HCT116 (cell line): ENCODE measurements at regions not wholly inside any gene's neighbourhood (a gene's known extent, or its start where the extent isn't known, plus 50 kb on each side); places are given as distances from the start of the nearest gene placed in this dataset.

Experiments used
- ATAC-seq: fragments of 200-7000 bp; cut with Tn5 transposase; 2 replicates; pipeline ENCODE4 v1.9.1; 2020; ENCODE audit warnings: mild to moderate bottlenecking, moderate library complexity
- BruUV-seq: library from RNA; stranded (reverse); fragments of 400-500 nt; replicated peaks from 2 replicates; lab custom pipeline; 2021; lab: Mats Ljungman, UMichigan
- CTCF ChIA-PET: fragments of 300-600 bp; sonication (Branson Sonifier 250); formaldehyde crosslinking; loops from one replicate; lab custom pipeline; 2021; ENCODE audit warnings: antibody characterized with exemption; lab: Charles Lee
- POLR2A ChIA-PET: fragments of 300-600, 350-600 bp; sonication (Branson Sonifier 250); formaldehyde crosslinking; loops from one replicate; lab custom pipeline; 2021; ENCODE audit warnings: antibody characterized with exemption; lab: Charles Lee
- RAD21 ChIA-PET, 2 experiments: fragments of 300-600 bp; sonication (Branson Sonifier 250); formaldehyde crosslinking; loops; one replicate each; lab custom pipeline; 2023; ENCODE audit warnings: low total read pairs in 2 of 2; ENCODE audit not compliant: uncharacterized antibody in 2 of 2, unreplicated experiment in 2 of 2, low non-redundant PET in 1 of 2; lab: Charles Lee
- DNase-seq: peaks from one replicate; pipeline ENCODE4 v3.0.0-alpha.2; 2010; ENCODE audit warnings: low read depth, low spot score
- H2AFZ ChIP-seq: fragments of 200-600 bp; shearing (Covaris generic), sonication (generic); 2 replicates; pipeline ENCODE4 v1.6.1; 2017; ENCODE audit warnings: low read depth, mixed run types, mixed read lengths, antibody characterized with exemption, low read length; ENCODE audit not compliant: poor library complexity, severe bottlenecking
- H3K27ac ChIP-seq: 2 replicates; pipeline ENCODE4 v1.5.1; 2012; ENCODE audit warnings: low read depth, low read length
- H3K27me3 ChIP-seq: fragments of 200-600 bp; sonication (generic); 2 replicates; pipeline ENCODE4 v1.6.1; 2016; ENCODE audit warnings: mixed run types, low read length, mixed read lengths; ENCODE audit not compliant: insufficient read depth
- H3K36me3 ChIP-seq, 2 experiments: fragments of 200-500 bp in 1 of 2; fragments of 200-600 bp in 1 of 2; sonication (Bioruptor generic) in 1 of 2; sonication (generic) in 1 of 2; 2 replicates each; pipeline versions ENCODE4 v1.5.1 to v1.6.1; 2014 to 2016; ENCODE audit warnings: low read length in 2 of 2, inconsistent platforms in 1 of 2, mixed read lengths in 1 of 2, mixed run types in 1 of 2; ENCODE audit not compliant: insufficient read depth in 2 of 2, control insufficient read depth in 1 of 2
- H3K4me1 ChIP-seq, 2 experiments: fragments of 200-600 bp in 1 of 2; sonication (generic) in 1 of 2; 2 replicates each; pipeline versions ENCODE4 v1.5.1 to v1.6.1; 2012 to 2017; ENCODE audit warnings: low read length in 2 of 2, inconsistent platforms in 1 of 2, mild to moderate bottlenecking in 1 of 2, mixed read lengths in 1 of 2, mixed run types in 1 of 2, moderate library complexity in 1 of 2; ENCODE audit not compliant: insufficient read depth in 2 of 2, control insufficient read depth in 1 of 2
- H3K4me2 ChIP-seq: fragments of 200-600 bp; sonication (generic); 2 replicates; pipeline ENCODE4 v1.6.1; 2017; ENCODE audit warnings: mixed run types, low read length, mixed read lengths
- H3K4me3 ChIP-seq, 2 experiments: fragments of 200-600 bp in 1 of 2; sonication (generic) in 1 of 2; replicated peaks in 1 of 2; 2 replicates each; pipeline ENCODE4 v1.5.1; 2011 to 2016; ENCODE audit warnings: low read length in 2 of 2, control low read depth in 1 of 2, low read depth in 1 of 2, mild to moderate bottlenecking in 1 of 2, mixed read lengths in 1 of 2, mixed run types in 1 of 2
- H3K79me2 ChIP-seq: fragments of 200-600 bp; sonication (generic); 2 replicates; pipeline ENCODE4 v1.6.1; 2017; ENCODE audit warnings: mild to moderate bottlenecking, mixed run types, low read length, moderate library complexity, mixed read lengths; ENCODE audit not compliant: insufficient read depth
- H3K9ac ChIP-seq: fragments of 200-600 bp; sonication (generic); 2 replicates; pipeline ENCODE4 v1.6.1; 2016; ENCODE audit warnings: low read length, mixed read lengths
- H3K9me2 ChIP-seq: fragments of 200-600 bp; sonication (generic), shearing (Covaris generic); 2 replicates; pipeline ENCODE4 v1.6.1; 2017; ENCODE audit warnings: mixed run types, mild to moderate bottlenecking, moderate library complexity; ENCODE audit not compliant: insufficient read depth
- H3K9me3 ChIP-seq, 2 experiments: fragments of 200-500 bp in 1 of 2; fragments of 200-600 bp in 1 of 2; sonication (Bioruptor generic) in 1 of 2; sonication (generic) in 1 of 2; 2 replicates each; pipeline ENCODE4 v1.6.1; 2014 to 2017; ENCODE audit warnings: low read length in 2 of 2, mixed read lengths in 2 of 2, inconsistent platforms in 1 of 2, low read depth in 1 of 2, mild to moderate bottlenecking in 1 of 2, mixed run types in 1 of 2, moderate library complexity in 1 of 2; ENCODE audit not compliant: control insufficient read depth in 1 of 2, insufficient read depth in 1 of 2
- H4K20me1 ChIP-seq: fragments of 200-600 bp; sonication (generic), shearing (Covaris generic); 2 replicates; pipeline ENCODE4 v1.6.1; 2017; ENCODE audit warnings: mixed run types, mild to moderate bottlenecking, moderate library complexity; ENCODE audit not compliant: insufficient read depth
- CBX3 ChIP-seq: IDR thresholded peaks from 2 replicates; pipeline ENCODE4 v1.6.1; 2012; ENCODE audit warnings: low read depth
- CEBPB ChIP-seq: IDR thresholded peaks from 2 replicates; pipeline ENCODE4 v1.6.1; 2012; ENCODE audit warnings: low read depth
- CTCF ChIP-seq, 3 experiments: fragments of 200-600 bp in 1 of 3; sonication (generic) in 1 of 3; IDR thresholded peaks in 2 of 3; conservative IDR thresholded peaks in 1 of 3; 2 replicates each; pipeline ENCODE4 v1.5.1; 2012 to 2017; ENCODE audit warnings: low read depth in 2 of 3, low read length in 2 of 3, antibody characterized with exemption in 1 of 3, borderline replicate concordance in 1 of 3, control low read depth in 1 of 3, mild to moderate bottlenecking in 1 of 3, mixed read lengths in 1 of 3, mixed run types in 1 of 3, moderate library complexity in 1 of 3; ENCODE audit not compliant: insufficient read depth in 1 of 3
- ELF1 ChIP-seq: IDR thresholded peaks from 2 replicates; pipeline ENCODE4 v1.6.1; 2012; ENCODE audit warnings: low read depth, borderline replicate concordance
- EZH2phosphoT487 ChIP-seq: fragments of 200-600 bp; IDR thresholded peaks from 2 replicates; pipeline ENCODE4 v1.6.1; 2018; ENCODE audit warnings: antibody characterized with exemption, borderline replicate concordance
- FOSL1 ChIP-seq: IDR thresholded peaks from 2 replicates; pipeline ENCODE4 v1.6.1; 2012; ENCODE audit warnings: low read depth
- JUND ChIP-seq: IDR thresholded peaks from 2 replicates; pipeline ENCODE4 v1.6.1; 2012
- MAX ChIP-seq: IDR thresholded peaks from 2 replicates; pipeline ENCODE4 v1.6.1; 2012
- POLR2A ChIP-seq: IDR thresholded peaks from 2 replicates; pipeline ENCODE4 v1.7.0; 2011; ENCODE audit warnings: borderline replicate concordance; ENCODE audit not compliant: insufficient read depth, insufficient read length; ENCODE audit errors: extremely low read depth
- POLR2AphosphoS5 ChIP-seq: IDR thresholded peaks from 2 replicates; pipeline ENCODE4 v1.6.1; 2011; ENCODE audit warnings: mild to moderate bottlenecking, low read depth, low read length, moderate library complexity
- REST ChIP-seq: IDR thresholded peaks from 2 replicates; pipeline ENCODE4 v1.6.1; 2012; ENCODE audit warnings: low read depth
- SIN3A ChIP-seq: IDR thresholded peaks from 2 replicates; pipeline ENCODE4 v1.6.1; 2012; ENCODE audit warnings: low read depth
- SP1 ChIP-seq: IDR thresholded peaks from 2 replicates; pipeline ENCODE4 v1.6.1; 2012; ENCODE audit warnings: low read depth
- SRF ChIP-seq: IDR thresholded peaks from 2 replicates; pipeline ENCODE4 v1.6.1; 2012; ENCODE audit warnings: low read depth
- YY1 ChIP-seq: IDR thresholded peaks from 2 replicates; pipeline ENCODE4 v1.6.1; 2011; ENCODE audit warnings: low read length, low read depth, moderate library complexity, mild to moderate bottlenecking; ENCODE audit not compliant: insufficient replicate concordance; ENCODE audit errors: extremely low read depth
- ZNF274 ChIP-seq: fragments of 200-500 bp; sonication (Bioruptor generic); IDR thresholded peaks from 2 replicates; pipeline ENCODE4 v1.6.1; 2014; ENCODE audit warnings: mild to moderate bottlenecking, low read depth, low read length, inconsistent platforms
- intact Hi-C: fragments of 100-400 bp; cut with micrococcal nuclease; formaldehyde crosslinking; loops from 2 replicates; pipeline ENCODE4 v1.10.0; 2022

- H3K36me3 ChIP-seq, result no peaks in the 10 kb centered on the region; a peak in 1 of 4 replicates
- H3K9ac ChIP-seq, result no peak overlapping the region
- peaks cover 8% of the 10 kb centered on the region; the same call in 1 of the 2 replicates for H4K20me1 ChIP-seq
- no peaks in the 10 kb centered on the region for H3K4me1 ChIP-seq
- intact Hi-C loops, result no loop called here
- H3K27me3 ChIP-seq, result no peaks in the 10 kb centered on the region
- H3K4me2 ChIP-seq, result no peak overlapping the region
- peaks cover 89% of the 10 kb centered on the region for H3K79me2 ChIP-seq
- H3K9me2 ChIP-seq, result no peaks in the 10 kb centered on the region
- no peak overlapping the region for H2AFZ ChIP-seq
- BruUV-seq, result no TSS peak
- no peak for TF ChIP-seq SRF
- no peak for TF ChIP-seq MAX
- TF ChIP-seq EZH2phosphoT487, result no peak
- no peak for TF ChIP-seq CEBPB
- TF ChIP-seq SP1, result no peak
- TF ChIP-seq SIN3A, result no peak
- no peak for TF ChIP-seq ELF1
- no peak for TF ChIP-seq JUND
- no peak for TF ChIP-seq FOSL1
- no peak for TF ChIP-seq CTCF (IDR thresholded peaks at IDR 0.05 in 2 of 3, conservative IDR thresholded peaks at IDR 0.05 in 1 of 3; ENCODE audit: borderline replicate concordance in 1 of 3, insufficient read depth in 1 of 3, low read depth in 2 of 3, low read length in 2 of 3)
- no peak for TF ChIP-seq REST
- no peak for TF ChIP-seq ZNF274
- no peak for TF ChIP-seq POLR2A
- TF ChIP-seq POLR2AphosphoS5, result no peak
- TF ChIP-seq YY1, result no peak
- TF ChIP-seq CBX3, result no peak
- no peak overlapping the region for H3K27ac ChIP-seq
- POLR2A ChIA-PET, result no interaction called here
- DNase-seq, result no peak
- H3K9me3 ChIP-seq, result no peaks in the 10 kb centered on the region
- RAD21 ChIA-PET, result no interaction called here
- H3K4me3 ChIP-seq, result no peak overlapping the region
- CTCF ChIA-PET, result no interaction called here
- ATAC-seq, result no peak
Measured at GRCh38 chr9:110065532-110065931, 142.4 kb downstream of the C9orf152 start.
